Endothelial cell of umbilical vein (primary cell): ENCODE measurements at regions not wholly inside any gene's neighbourhood (a gene's known extent, or its start where the extent isn't known, plus 50 kb on each side); places are given as distances from the start of the nearest gene placed in this dataset.

ENCODE experiments used
- BruUV-seq: library from RNA; stranded (reverse); fragments of 400-500 nt; replicated peaks from 2 replicates; lab custom pipeline; 2021; lab: Mats Ljungman, UMichigan
- CTCF ChIA-PET: fragments of 300-600, 350-600 bp; sonication (Branson Sonifier 250); formaldehyde crosslinking; loops from one replicate; lab custom pipeline; 2021; ENCODE audit warnings: antibody characterized with exemption, inconsistent platforms; lab: Charles Lee
- POLR2A ChIA-PET: fragments of 300-600, 350-600 bp; sonication (Branson Sonifier 250); formaldehyde crosslinking; loops from one replicate; lab custom pipeline; 2021; ENCODE audit warnings: antibody characterized with exemption, inconsistent platforms; lab: Charles Lee
- DNase-seq: peaks from one replicate; pipeline ENCODE4 v3.0.0-alpha.2; 2011; ENCODE audit warnings: low read depth, low spot score
- FAIRE-seq: peaks from 2 replicates; lab custom pipeline; 2011; peaks lifted over from hg19 to GRCh38; lab: Jason Lieb, UNC
- H2AFZ ChIP-seq: 2 replicates; pipeline ENCODE4 v1.6.0; 2012; ENCODE audit warnings: low read depth, low read length, control low read depth, inconsistent platforms
- H3K27ac ChIP-seq: 2 replicates; pipeline ENCODE4 v1.5.1; 2011; ENCODE audit warnings: low read depth, mild to moderate bottlenecking, control low read depth, low read length, moderate library complexity; ENCODE audit not compliant: insufficient read depth
- H3K27me3 ChIP-seq, 2 experiments: 2 replicates each; pipeline versions ENCODE4 v1.6.0 to v1.6.1; 2011; ENCODE audit warnings: low read length in 2 of 2, mixed read lengths in 1 of 2; ENCODE audit not compliant: control insufficient read depth in 2 of 2, insufficient read depth in 2 of 2
- H3K36me3 ChIP-seq, 2 experiments: 2 replicates in 1 of 2; 3 replicates in 1 of 2; pipeline ENCODE4 v1.5.1; 2011; ENCODE audit warnings: low read length in 2 of 2, mild to moderate bottlenecking in 1 of 2, moderate library complexity in 1 of 2; ENCODE audit not compliant: control insufficient read depth in 2 of 2, insufficient read depth in 2 of 2; ENCODE audit errors: extremely low read depth in 1 of 2
- H3K4me1 ChIP-seq: 3 replicates; pipeline ENCODE4 v1.5.1; 2011; ENCODE audit warnings: mild to moderate bottlenecking, low read length; ENCODE audit not compliant: control insufficient read depth, insufficient read depth; ENCODE audit errors: extremely low read depth
- H3K4me2 ChIP-seq: 2 replicates; pipeline ENCODE4 v1.6.1; 2011; ENCODE audit warnings: low read length, control low read depth, mixed read lengths; ENCODE audit not compliant: insufficient read depth
- H3K4me3 ChIP-seq, 3 experiments: fragments of 200-600 bp in 1 of 3; sonication (generic), shearing (Covaris generic) in 1 of 3; replicated peaks in 1 of 3; 2 replicates each; pipeline ENCODE4 v1.5.1; 2011 to 2016; ENCODE audit warnings: control low read depth in 3 of 3, low read length in 3 of 3, mild to moderate bottlenecking in 2 of 3, inconsistent platforms in 1 of 3, low read depth in 1 of 3, moderate library complexity in 1 of 3; ENCODE audit not compliant: insufficient read depth in 1 of 3
- H3K79me2 ChIP-seq: 2 replicates; pipeline ENCODE4 v1.6.0; 2012; ENCODE audit warnings: low read length, inconsistent platforms; ENCODE audit not compliant: control insufficient read depth, insufficient read depth
- H3K9ac ChIP-seq: replicated peaks from 2 replicates; pipeline ENCODE3; 2011; ENCODE audit warnings: low read length, control low read depth; ENCODE audit not compliant: insufficient read depth; ENCODE audit errors: extremely low read depth
- H3K9me1 ChIP-seq: replicated peaks from 3 replicates; pipeline ENCODE4 v1.6.0; 2011; ENCODE audit warnings: mild to moderate bottlenecking, low read length; ENCODE audit not compliant: control insufficient read depth, insufficient read depth; ENCODE audit errors: extremely low read depth
- H3K9me3 ChIP-seq: replicated peaks from 2 replicates; pipeline ENCODE4 v1.5.1; 2012; ENCODE audit warnings: low read length, inconsistent platforms; ENCODE audit not compliant: control insufficient read depth, insufficient read depth
- H4K20me1 ChIP-seq: replicated peaks from 2 replicates; pipeline ENCODE3; 2011; ENCODE audit warnings: mild to moderate bottlenecking, low read length; ENCODE audit not compliant: control insufficient read depth, insufficient read depth; ENCODE audit errors: extremely low read depth
- CTCF ChIP-seq, 2 donors: IDR thresholded peaks; 1 replicate in 1 of 2; 2 replicates in 1 of 2; pipeline ENCODE4 v1.5.1; 2011; ENCODE audit warnings: low read length in 2 of 2, mild to moderate bottlenecking in 2 of 2, moderate library complexity in 2 of 2, control low read depth in 1 of 2, inconsistent platforms in 1 of 2, low read depth in 1 of 2; ENCODE audit not compliant: insufficient read depth in 1 of 2; ENCODE audit errors: extremely low read depth in 1 of 2
- EZH2 ChIP-seq: IDR thresholded peaks from 2 replicates; pipeline ENCODE4 v1.6.1; 2012; ENCODE audit warnings: borderline replicate concordance, low read depth, mild to moderate bottlenecking, moderate library complexity, low read length, inconsistent platforms; ENCODE audit not compliant: severe bottlenecking
- FOS ChIP-seq: IDR thresholded peaks from 2 replicates; pipeline ENCODE4 v1.6.1; 2011; ENCODE audit warnings: mild to moderate bottlenecking, low read length, moderate library complexity, borderline replicate concordance; ENCODE audit not compliant: insufficient read depth
- GATA2 ChIP-seq: IDR thresholded peaks from 2 replicates; pipeline ENCODE4 v1.7.0; 2011; ENCODE audit warnings: low read depth, mild to moderate bottlenecking, moderate library complexity, mixed read lengths, low read length; ENCODE audit not compliant: insufficient read length, insufficient read depth
- JUN ChIP-seq: IDR thresholded peaks from 2 replicates; pipeline ENCODE4 v1.6.1; 2011; ENCODE audit warnings: borderline replicate concordance, low read depth; ENCODE audit not compliant: insufficient read length, insufficient read depth
- MAX ChIP-seq: IDR thresholded peaks from 2 replicates; pipeline ENCODE4 v1.6.1; 2011; ENCODE audit not compliant: insufficient read depth, insufficient read length
- MYC ChIP-seq: IDR thresholded peaks from one replicate; pipeline ENCODE4 v1.6.1; 2011; ENCODE audit warnings: mild to moderate bottlenecking, low read depth, low read length
- POLR2A ChIP-seq: IDR thresholded peaks from 2 replicates; pipeline ENCODE4 v1.6.1; 2012; ENCODE audit warnings: low read depth, mild to moderate bottlenecking, control low read depth, low read length
- POLR2AphosphoS5 ChIP-seq: IDR thresholded peaks from 2 replicates; pipeline ENCODE4 v1.6.1; 2012; ENCODE audit warnings: low read depth, mild to moderate bottlenecking, control low read depth, low read length, moderate library complexity; ENCODE audit not compliant: insufficient read depth
- dilution Hi-C: fragments of 300-500 bp; cut with MboI; formaldehyde crosslinking; loops from one replicate; pipeline ENCODE4 v1.15.0; 2019; ENCODE audit warnings: low sequenced_read_pairs; ENCODE audit not compliant: extremely low pct_ligation_motif_present
- intact Hi-C: fragments of 100-400 bp; cut with micrococcal nuclease; formaldehyde crosslinking; loops from one replicate; pipeline ENCODE4 v1.10.0; 2022

- no TSS peak for BruUV-seq
- Histone ChIP-seq H4K20me1 (no peaks in the 10 kb centered on the region), H3K27me3 (no peaks in the 10 kb centered on the region), H2AFZ (no peak overlapping the region), H3K27ac (no peak overlapping the region), H3K4me2 (no peak overlapping the region), H3K4me3 (no peak overlapping the region), H3K9me1 (no peaks in the 10 kb centered on the region), H3K79me2 (no peaks in the 10 kb centered on the region), H3K9me3 (no peaks in the 10 kb centered on the region), H3K9ac (no peak overlapping the region), H3K4me1 (no peaks in the 10 kb centered on the region), H3K36me3 (no peaks in the 10 kb centered on the region)
- ChIA-PET CTCF (no interaction called here), POLR2A (no interaction called here)
- dilution Hi-C loops = no loop called here
- FAIRE-seq (no peak), DNase-seq (no peak)
- no peak for TF ChIP-seq EZH2
- TF ChIP-seq CTCF (IDR thresholded peaks at IDR 0.05; ENCODE audit: extremely low read depth in 1 of 2, insufficient read depth in 1 of 2, low read depth in 1 of 2, low read length in 2 of 2) = no peak
- TF ChIP-seq MYC = no peak
- no peak for TF ChIP-seq MAX
- no peak for TF ChIP-seq POLR2A
- TF ChIP-seq JUN = no peak
- TF ChIP-seq POLR2AphosphoS5 = no peak
- no peak for TF ChIP-seq GATA2
- no peak for TF ChIP-seq FOS
- intact Hi-C loops = no loop called here
These were observed 79.8 kb downstream of the MRPL36 start for GRCh38 chr5:1719860-1720259.
